H1 (cell line): ENCODE measurements at regions not wholly inside any gene's neighbourhood (a gene's known extent, or its start where the extent isn't known, plus 50 kb on each side); places are given as distances from the start of the nearest gene placed in this dataset.

Experiments used
- ASH2L ChIP-seq: fragments of 200-600, 300-600 bp; sonication (generic); IDR thresholded peaks from one replicate; pipeline ENCODE4 v1.7.1; 2017; ENCODE audit warnings: low read length
- BACH1 ChIP-seq: IDR thresholded peaks from 2 replicates; pipeline ENCODE4 v1.6.1; 2012; ENCODE audit warnings: low read length, improper control_type of control experiment
- BRCA1 ChIP-seq: IDR thresholded peaks from 2 replicates; pipeline ENCODE4 v1.6.1; 2012; ENCODE audit warnings: low read depth, low read length, improper control_type of control experiment
- CHD1 ChIP-seq: IDR thresholded peaks from 2 replicates; pipeline ENCODE4 v1.6.1; 2012; ENCODE audit warnings: low read depth, low read length, improper control_type of control experiment
- CTBP2 ChIP-seq: IDR thresholded peaks from 2 replicates; pipeline ENCODE4 v1.7.0; 2011; ENCODE audit warnings: borderline replicate concordance, mild to moderate bottlenecking, moderate library complexity, mixed read lengths, low read length; ENCODE audit not compliant: insufficient read depth, insufficient read length
- FOSL1 ChIP-seq: IDR thresholded peaks from 2 replicates; pipeline ENCODE4 v1.6.1; 2011; ENCODE audit warnings: mild to moderate bottlenecking, low read depth, low read length, moderate library complexity; ENCODE audit not compliant: insufficient read depth
- GABPA ChIP-seq: IDR thresholded peaks from 2 replicates; pipeline ENCODE4 v1.6.1; 2011; ENCODE audit warnings: mild to moderate bottlenecking, low read length, moderate library complexity, borderline replicate concordance; ENCODE audit not compliant: insufficient read depth
- HDAC6 ChIP-seq: IDR thresholded peaks from one replicate; pipeline ENCODE4 v1.7.1; 2012; ENCODE audit warnings: low read depth, mild to moderate bottlenecking, inconsistent platforms, low read length, moderate library complexity
- JUN ChIP-seq: IDR thresholded peaks from 2 replicates; pipeline ENCODE4 v1.6.1; 2011; ENCODE audit warnings: low read depth, mild to moderate bottlenecking, improper control_type of control experiment, low read length
- KDM4A ChIP-seq: IDR thresholded peaks from one replicate; pipeline ENCODE4 v1.7.1; 2012; ENCODE audit warnings: low read depth, mild to moderate bottlenecking, moderate library complexity, low read length, inconsistent platforms; ENCODE audit not compliant: severe bottlenecking
- MAFK ChIP-seq: IDR thresholded peaks from 2 replicates; pipeline ENCODE4 v1.6.1; 2012; ENCODE audit warnings: low read depth, mild to moderate bottlenecking, improper control_type of control experiment, low read length
- NRF1 ChIP-seq: IDR thresholded peaks from 2 replicates; pipeline ENCODE4 v1.6.1; 2011; ENCODE audit warnings: mild to moderate bottlenecking, low read depth, low read length, improper control_type of control experiment
- POLR2A ChIP-seq, 2 experiments: IDR thresholded peaks; 1 replicate in 1 of 2; 2 replicates in 1 of 2; pipeline ENCODE4 v1.6.1; 2011; ENCODE audit warnings: low read depth in 2 of 2, low read length in 2 of 2, mild to moderate bottlenecking in 2 of 2; ENCODE audit errors: control extremely low read depth in 1 of 2
- POLR2AphosphoS5 ChIP-seq: IDR thresholded peaks from 2 replicates; pipeline ENCODE4 v1.6.1; 2011; ENCODE audit warnings: low read depth, low read length
- SIN3A ChIP-seq, 2 experiments: IDR thresholded peaks in 1 of 2; conservative IDR thresholded peaks in 1 of 2; 2 replicates each; pipeline ENCODE4 v1.6.1; 2011 to 2012; ENCODE audit warnings: low read length in 2 of 2, improper control_type of control experiment in 1 of 2, low read depth in 1 of 2, mild to moderate bottlenecking in 1 of 2
- SP4 ChIP-seq: IDR thresholded peaks from 2 replicates; pipeline ENCODE4 v1.6.1; 2012; ENCODE audit warnings: low read length, inconsistent platforms
- TAF1 ChIP-seq: IDR thresholded peaks from 2 replicates; pipeline ENCODE4 v1.6.1; 2011; ENCODE audit warnings: mild to moderate bottlenecking, low read depth, low read length
- TBP ChIP-seq: IDR thresholded peaks from 2 replicates; pipeline ENCODE4 v1.6.1; 2011; ENCODE audit warnings: low read depth, low read length, improper control_type of control experiment
- TEAD4 ChIP-seq: IDR thresholded peaks from 2 replicates; pipeline ENCODE4 v1.6.1; 2012; ENCODE audit warnings: low read depth, low read length, inconsistent platforms, mixed read lengths
- ZNF274 ChIP-seq: IDR thresholded peaks from 2 replicates; pipeline ENCODE4 v1.7.0; 2012; ENCODE audit warnings: low read length, borderline replicate concordance; ENCODE audit errors: extremely low read depth
- TF ChIP-seq, protein P1 (sequence below): IDR thresholded peaks from 2 replicates; pipeline ENCODE4 v1.6.1; 2012; ENCODE audit warnings: inconsistent platforms
- TF ChIP-seq, protein P2 (sequence below): IDR thresholded peaks from 2 replicates; pipeline ENCODE4 v1.6.1; 2011; ENCODE audit warnings: low read length, improper control_type of control experiment
- TF ChIP-seq, protein P3 (sequence below): IDR thresholded peaks from 2 replicates; pipeline ENCODE4 v1.6.1; 2012; ENCODE audit warnings: inconsistent platforms
- TF ChIP-seq, protein P4 (sequence below): IDR thresholded peaks from 2 replicates; pipeline ENCODE4 v1.6.1; 2011; ENCODE audit warnings: low read depth, mild to moderate bottlenecking, low read length; ENCODE audit not compliant: insufficient read depth

DNA sequence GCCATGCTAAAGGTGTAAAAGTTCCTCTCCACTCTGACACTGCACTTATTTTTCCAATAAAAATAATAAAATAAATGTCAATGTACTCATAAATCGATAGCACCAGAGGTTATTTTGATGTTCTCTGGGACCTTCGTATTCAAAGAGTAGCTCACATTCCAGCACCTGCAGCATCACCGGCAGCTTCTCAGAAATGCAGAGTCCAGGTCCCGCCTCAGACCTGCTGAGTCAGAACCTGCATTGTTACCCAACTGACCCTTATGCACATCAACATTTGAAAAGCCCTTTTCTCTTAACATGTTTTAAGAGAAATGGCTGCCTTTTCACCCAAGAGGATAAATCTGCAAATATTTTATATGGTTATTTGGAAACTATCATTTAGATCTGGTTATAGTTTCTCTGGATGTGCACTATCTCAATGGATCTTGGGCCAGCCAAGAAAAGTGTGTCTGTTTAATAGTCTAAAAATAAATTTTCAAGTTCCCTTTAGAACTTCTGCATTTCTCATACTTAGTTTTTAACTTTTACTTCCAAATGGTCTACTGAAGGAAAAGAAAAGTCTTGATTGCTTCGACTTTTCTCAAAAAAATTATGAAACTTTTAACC, 216.2 kb upstream of the PRDM1 start (continued):
- TF ChIP-seq, protein P1, sequence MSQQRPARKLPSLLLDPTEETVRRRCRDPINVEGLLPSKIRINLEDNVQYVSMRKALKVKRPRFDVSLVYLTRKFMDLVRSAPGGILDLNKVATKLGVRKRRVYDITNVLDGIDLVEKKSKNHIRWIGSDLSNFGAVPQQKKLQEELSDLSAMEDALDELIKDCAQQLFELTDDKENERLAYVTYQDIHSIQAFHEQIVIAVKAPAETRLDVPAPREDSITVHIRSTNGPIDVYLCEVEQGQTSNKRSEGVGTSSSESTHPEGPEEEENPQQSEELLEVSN: 0 out of 2 replicates have a peak, but pooled peaks have one; percentile 20
- TF ChIP-seq TBP (no peak), ASH2L (no peak), BRCA1 (no peak), CHD1 (no peak), MAFK (peak; percentile 92), FOSL1 (no peak), KDM4A (no peak), ZNF274 (no peak), CTBP2 (no peak), POLR2A (IDR thresholded peaks at IDR 0.05; ENCODE audit: control extremely low read depth in 1 of 2, low read depth in 2 of 2, low read length in 2 of 2) (no peak), SIN3A (conservative IDR thresholded peaks at IDR 0.05 in 1 of 2, IDR thresholded peaks at IDR 0.05 in 1 of 2; ENCODE audit: low read depth in 1 of 2, low read length in 2 of 2) (no peak), TEAD4 (peak; percentile 85), POLR2AphosphoS5 (no peak), GABPA (no peak), SP4 (no peak), NRF1 (no peak), BACH1 (peak; percentile 96), JUN (no peak), TAF1 (no peak), HDAC6 (no peak)
- TF ChIP-seq, protein P2, sequence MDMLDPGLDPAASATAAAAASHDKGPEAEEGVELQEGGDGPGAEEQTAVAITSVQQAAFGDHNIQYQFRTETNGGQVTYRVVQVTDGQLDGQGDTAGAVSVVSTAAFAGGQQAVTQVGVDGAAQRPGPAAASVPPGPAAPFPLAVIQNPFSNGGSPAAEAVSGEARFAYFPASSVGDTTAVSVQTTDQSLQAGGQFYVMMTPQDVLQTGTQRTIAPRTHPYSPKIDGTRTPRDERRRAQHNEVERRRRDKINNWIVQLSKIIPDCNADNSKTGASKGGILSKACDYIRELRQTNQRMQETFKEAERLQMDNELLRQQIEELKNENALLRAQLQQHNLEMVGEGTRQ: no peak
- TF ChIP-seq, protein P3, sequence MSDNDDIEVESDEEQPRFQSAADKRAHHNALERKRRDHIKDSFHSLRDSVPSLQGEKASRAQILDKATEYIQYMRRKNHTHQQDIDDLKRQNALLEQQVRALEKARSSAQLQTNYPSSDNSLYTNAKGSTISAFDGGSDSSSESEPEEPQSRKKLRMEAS: no peak
- TF ChIP-seq, protein P4, sequence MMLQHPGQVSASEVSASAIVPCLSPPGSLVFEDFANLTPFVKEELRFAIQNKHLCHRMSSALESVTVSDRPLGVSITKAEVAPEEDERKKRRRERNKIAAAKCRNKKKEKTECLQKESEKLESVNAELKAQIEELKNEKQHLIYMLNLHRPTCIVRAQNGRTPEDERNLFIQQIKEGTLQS: no peak
